ENCODE measurements at regions not wholly inside any gene's neighbourhood (a gene's known extent, or its start where the extent isn't known, plus 50 kb on each side); places are given as distances from the start of the nearest gene placed in this dataset.
"Not testable (repeated sequence)": the region's sequence is repeated elsewhere in the genome, so short reads cannot be mapped to it uniquely, and the experiment has no call there.

DNA sequence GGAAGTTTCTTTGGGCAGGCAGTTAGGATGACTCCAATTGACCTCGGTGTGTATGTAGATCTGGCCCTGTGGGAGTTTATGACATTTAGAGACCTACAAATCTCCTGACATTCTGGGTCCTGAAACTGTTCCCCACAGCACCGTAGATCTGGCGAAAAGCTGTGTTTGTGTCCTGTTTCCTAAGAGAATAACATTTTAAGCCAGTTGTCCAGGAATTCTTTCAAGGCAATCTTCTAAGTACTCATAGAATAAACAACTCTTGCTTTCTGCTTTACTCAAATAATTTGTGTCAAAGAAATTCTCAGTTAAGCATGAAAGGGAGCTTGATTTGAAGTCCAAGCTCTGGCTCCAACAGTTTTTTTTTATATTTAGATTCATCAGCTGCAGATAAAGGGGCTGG, 78.5 kb upstream of the ELAC2 start:
- intact Hi-C loops (cut with micrococcal nuclease) = no loop called here

- intact Hi-C loops (cut with micrococcal nuclease) = not testable (repeated sequence)
Observed at GRCh38 chr17:13092010-13092409, 74.2 kb upstream of the ELAC2 start.

DNA sequence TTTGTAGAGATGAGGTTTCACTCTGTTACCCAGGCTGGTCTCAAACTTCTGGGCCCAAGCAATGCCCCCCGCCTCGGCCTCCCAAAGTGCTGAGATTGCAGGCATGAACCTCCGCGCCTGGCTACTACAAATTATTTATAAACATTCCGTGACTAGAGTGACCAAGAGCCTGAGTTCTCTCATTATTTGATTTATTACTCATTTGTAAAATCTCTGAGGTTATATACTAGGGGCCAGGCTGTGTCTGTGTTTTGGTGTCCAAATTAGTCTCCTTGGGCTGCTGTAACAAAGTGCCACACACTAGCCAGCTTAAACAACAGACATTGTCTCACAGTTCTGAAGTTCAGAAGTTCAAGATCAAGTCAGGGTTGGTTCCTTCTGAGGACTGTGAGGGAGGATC, 70.8 kb upstream of the ELAC2 start:
- intact Hi-C loops (cut with micrococcal nuclease) = no loop called here

- intact Hi-C loops (cut with micrococcal nuclease) = no loop called here
Observed at GRCh38 chr17:13087802-13088201, 70.0 kb upstream of the ELAC2 start.

DNA sequence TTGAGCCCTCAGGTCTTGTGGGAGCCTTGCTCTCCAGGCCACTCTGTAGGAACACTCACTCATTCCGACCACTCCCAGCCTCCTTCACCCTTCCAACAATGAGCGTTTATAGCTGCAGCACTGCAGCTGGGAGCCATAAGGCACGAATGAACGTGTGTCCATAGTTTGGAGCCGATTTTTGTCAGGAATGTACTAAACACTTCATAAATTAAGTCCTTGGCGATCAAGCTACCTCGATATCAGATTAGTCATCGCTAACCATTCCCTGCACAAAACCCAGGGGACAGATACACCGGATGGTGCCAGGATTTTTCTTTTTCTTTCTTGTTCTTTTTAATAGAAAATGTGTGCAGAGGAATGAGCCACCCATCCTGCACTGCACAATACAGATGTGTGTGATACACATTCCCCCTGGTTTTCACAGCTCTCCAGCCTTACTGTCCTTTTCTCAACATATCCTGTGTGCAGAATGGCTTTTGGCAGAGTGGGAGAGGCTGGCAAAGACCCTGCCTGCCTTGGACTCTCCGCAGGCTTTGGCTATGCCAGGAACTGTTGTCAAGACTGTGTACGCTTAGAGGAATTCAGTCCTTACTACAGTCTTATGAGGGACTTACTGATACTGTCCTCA, 68.4 kb upstream of the ELAC2 start:
- intact Hi-C loops (cut with micrococcal nuclease) = no loop called here

DNA sequence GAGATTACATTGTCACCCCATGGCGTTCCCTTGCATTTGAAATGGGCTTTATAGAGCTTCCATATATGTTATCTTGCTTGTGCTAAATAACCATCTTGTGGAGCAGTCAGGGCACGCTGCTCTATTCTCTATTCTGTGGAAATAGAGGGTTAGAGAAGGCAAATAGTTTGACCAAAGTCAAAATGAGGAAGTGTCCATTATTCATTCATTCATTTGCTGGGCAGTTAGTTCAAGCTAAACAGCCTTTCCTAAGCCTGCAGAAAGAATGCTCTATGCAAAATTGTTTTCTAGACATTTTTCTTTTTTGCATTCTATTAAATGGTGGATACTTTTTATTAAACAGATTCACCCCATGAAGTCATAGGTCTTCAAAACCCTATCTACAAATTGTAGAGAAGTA, 67.8 kb upstream of the ELAC2 start:
- intact Hi-C loops (cut with micrococcal nuclease) = no loop called here

GRCh38 chr17:13084420-13084819, 66.6 kb upstream of the ELAC2 start:
- intact Hi-C loops (cut with micrococcal nuclease) = no loop called here

DNA sequence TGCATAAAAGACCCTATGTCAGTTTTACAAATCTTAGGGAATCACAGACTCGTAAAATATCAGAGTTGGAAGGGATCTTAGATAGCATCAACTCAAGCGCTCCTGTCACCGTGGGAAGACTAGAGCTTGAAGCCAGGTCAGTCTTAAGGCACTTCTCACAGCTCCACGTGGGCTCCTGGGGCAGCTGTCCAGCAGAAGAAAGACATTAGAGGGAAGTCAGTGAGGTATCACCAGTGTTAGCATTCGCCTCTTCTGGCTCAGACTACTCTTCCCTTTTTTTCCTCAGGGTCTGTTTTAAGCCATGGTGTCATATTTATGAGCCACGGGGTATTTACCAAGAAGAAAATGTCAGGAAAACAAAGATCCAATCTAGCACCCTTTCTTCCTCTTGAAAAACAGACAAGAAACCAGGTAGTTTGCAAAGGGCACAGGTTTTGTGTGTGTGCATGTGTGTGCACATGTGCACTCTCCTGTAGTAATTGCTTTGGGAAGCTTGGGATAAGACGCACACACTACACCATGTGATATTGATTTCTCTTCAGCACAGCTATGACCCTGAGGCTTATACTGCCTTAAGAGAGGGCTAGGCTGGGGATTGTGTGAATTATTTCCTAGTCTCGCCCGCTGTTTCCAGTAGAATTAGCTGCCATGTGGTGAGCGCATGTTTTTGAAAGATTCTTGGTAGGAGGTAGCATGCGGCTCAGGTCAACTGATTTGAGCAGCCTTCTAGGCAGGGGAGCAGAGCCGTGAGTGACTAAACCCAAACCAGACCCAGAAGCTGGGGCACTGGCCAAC, 61.0 kb upstream of the ELAC2 start:
- intact Hi-C loops (cut with micrococcal nuclease) = no loop called here

GRCh38 chr17:13076905-13077304, 59.1 kb upstream of the ELAC2 start:
- intact Hi-C loops (cut with micrococcal nuclease) = no loop called here

DNA sequence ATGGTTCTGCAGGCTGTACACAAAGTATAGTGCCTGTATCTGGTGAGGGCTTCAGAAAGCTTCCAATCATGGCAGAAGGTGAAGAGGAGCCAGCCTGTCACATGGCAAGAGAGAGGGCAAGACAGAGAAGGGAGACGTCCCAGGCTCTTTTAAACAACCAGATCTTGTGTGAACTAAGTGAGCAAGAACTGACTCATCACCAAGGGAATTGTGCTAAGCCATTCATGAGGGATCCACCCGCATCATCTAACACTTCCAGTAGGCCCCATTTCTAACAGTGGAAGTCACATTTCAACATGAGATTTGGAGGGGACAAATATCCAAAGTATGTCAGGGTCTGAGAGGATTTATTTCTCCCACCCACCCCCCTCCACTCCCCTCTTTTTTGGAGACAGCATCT, 56.2 kb upstream of the ELAC2 start:
- intact Hi-C loops (cut with micrococcal nuclease) = no loop called here

- intact Hi-C loops (cut with micrococcal nuclease) = no loop called here
Observed at GRCh38 chr17:13073018-13073417, 55.2 kb upstream of the ELAC2 start.

DNA sequence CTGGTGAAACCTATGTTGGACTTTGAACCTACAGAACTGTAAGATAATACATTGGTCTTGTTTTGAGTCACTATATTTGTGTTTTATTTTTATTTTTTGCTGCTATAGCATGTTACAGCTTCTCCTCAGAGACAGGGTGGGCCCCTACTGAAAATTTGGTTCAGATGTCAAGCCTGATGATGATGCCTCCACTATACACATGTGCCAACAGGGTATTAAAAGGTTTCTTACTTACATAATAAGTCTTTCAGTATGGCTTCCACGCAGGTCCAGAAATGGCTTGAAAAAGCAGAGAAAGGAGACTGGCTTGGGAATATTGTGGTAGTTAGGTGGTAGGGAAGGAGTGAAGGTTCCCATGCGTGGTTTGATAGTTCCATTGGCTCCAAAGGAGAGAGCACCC, 52.9 kb upstream of the ELAC2 start:
- intact Hi-C loops (cut with micrococcal nuclease) = no loop called here

GRCh38 chr17:13067629-13068303, 49.9 kb upstream of the ELAC2 start:
- intact Hi-C loops (cut with micrococcal nuclease) = no loop called here

All from T-helper 1 cell treated with Interleukin-12 subunit alpha and Interleukin-12 subunit beta and Interleukin-4 antibody, amounts not matched to agents 30 ng/mL and 1 ng/mL, for 36 hours (primary cell).